CD4-positive, alpha-beta T cell treated with Interleukin-21 for 1 hour (primary cell): ENCODE measurements at regions not wholly inside any gene's neighbourhood (a gene's known extent, or its start where the extent isn't known, plus 50 kb on each side); places are given as distances from the start of the nearest gene placed in this dataset.
"Not testable (repeated sequence)": the region's sequence is repeated elsewhere in the genome, so short reads cannot be mapped to it uniquely, and the experiment has no call there.

Experiments
- DNase-seq: peaks from one replicate; pipeline ENCODE4 v3.0.0-alpha.2; 2020

GRCh38 chr5:153939101-153939500 lies 99.6 kb downstream of the FAM114A2 start:
- no peak for DNase-seq

GRCh38 chr5:153938191-153938842 lies 100.4 kb downstream of the FAM114A2 start:
- DNase-seq, result no peak

GRCh38 chr5:153937661-153938060 lies 101.0 kb downstream of the FAM114A2 start:
- no peak for DNase-seq

- not testable (repeated sequence) for DNase-seq
Observed at GRCh38 chr5:153935151-153935550, 103.6 kb downstream of the FAM114A2 start.

- no peak for DNase-seq
Observed at GRCh38 chr5:153926201-153926600, 112.5 kb downstream of the FAM114A2 start.

GRCh38 chr5:153919161-153919560 lies 119.5 kb downstream of the FAM114A2 start:
- no peak for DNase-seq

GRCh38 chr5:153907170-153907775 lies 131.4 kb downstream of the FAM114A2 start:
- no peak for DNase-seq

- no peak for DNase-seq
Observed at GRCh38 chr5:153905219-153905618, 133.5 kb downstream of the FAM114A2 start.

GRCh38 chr5:153903321-153903720 lies 135.4 kb downstream of the FAM114A2 start:
- no peak for DNase-seq

GRCh38 chr5:153902016-153902415 lies 136.7 kb downstream of the FAM114A2 start:
- no peak for DNase-seq

- DNase-seq, result no peak
Observed at GRCh38 chr5:153901449-153901848, 137.3 kb downstream of the FAM114A2 start.

GRCh38 chr5:153900703-153901395 lies 137.9 kb downstream of the FAM114A2 start:
- DNase-seq, result no peak

- no peak for DNase-seq
Observed at GRCh38 chr5:153899746-153900145, 139.0 kb downstream of the FAM114A2 start.

- peak; percentile 4 for DNase-seq
Observed at GRCh38 chr5:153896701-153897100, 142.0 kb downstream of the FAM114A2 start.

- DNase-seq, result no peak
Observed at GRCh38 chr5:153896117-153896516, 142.6 kb downstream of the FAM114A2 start.

GRCh38 chr5:153895266-153895665 lies 143.4 kb downstream of the FAM114A2 start:
- no peak for DNase-seq

GRCh38 chr5:153893817-153894216 lies 144.9 kb downstream of the FAM114A2 start:
- DNase-seq, result no peak

GRCh38 chr5:153891394-153891793 lies 147.3 kb downstream of the FAM114A2 start:
- no peak for DNase-seq

- DNase-seq, result no peak
Observed at GRCh38 chr5:153888781-153889180, 149.9 kb downstream of the FAM114A2 start.

GRCh38 chr5:153885141-153885540 lies 153.6 kb downstream of the FAM114A2 start:
- no peak for DNase-seq

GRCh38 chr5:153884612-153884957 lies 154.1 kb downstream of the FAM114A2 start:
- DNase-seq, result no peak

- DNase-seq, result no peak
Observed at GRCh38 chr5:153883854-153884611, 154.7 kb downstream of the FAM114A2 start.

- no peak for DNase-seq
Observed at GRCh38 chr5:153881687-153882086, 157.0 kb downstream of the FAM114A2 start.

- DNase-seq, result no peak
Observed at GRCh38 chr5:153880106-153880505, 158.6 kb downstream of the FAM114A2 start.
